ENCODE measurements at regions not wholly inside any gene's neighbourhood (a gene's known extent, or its start where the extent isn't known, plus 50 kb on each side); places are given as distances from the start of the nearest gene placed in this dataset.

DNA sequence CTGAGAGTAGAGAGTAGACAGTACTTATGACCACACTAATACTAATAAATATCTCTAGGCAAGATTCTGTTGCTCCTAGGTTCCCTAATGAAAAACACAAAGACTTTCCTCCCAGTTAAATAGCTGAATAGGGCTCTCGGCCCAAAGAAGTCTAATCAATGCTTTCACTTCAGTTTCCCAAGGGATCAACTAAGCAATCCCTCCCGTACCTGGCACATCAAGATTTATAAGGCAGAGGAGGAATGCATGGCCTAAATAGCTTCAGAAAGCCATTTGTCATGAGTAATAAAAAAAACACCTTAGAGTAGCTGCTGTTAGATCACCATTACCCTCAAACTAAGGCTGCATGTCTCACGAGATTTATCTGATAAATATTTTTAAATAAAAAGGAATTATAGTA is 56.8 kb upstream of the EXOC1L start:
- DNase-seq (ENCODE audit: low read depth) = no peak
- H3K4me3 ChIP-seq (ENCODE audit: low read depth, low read length) = no peak overlapping the region
- TF ChIP-seq, protein P1, sequence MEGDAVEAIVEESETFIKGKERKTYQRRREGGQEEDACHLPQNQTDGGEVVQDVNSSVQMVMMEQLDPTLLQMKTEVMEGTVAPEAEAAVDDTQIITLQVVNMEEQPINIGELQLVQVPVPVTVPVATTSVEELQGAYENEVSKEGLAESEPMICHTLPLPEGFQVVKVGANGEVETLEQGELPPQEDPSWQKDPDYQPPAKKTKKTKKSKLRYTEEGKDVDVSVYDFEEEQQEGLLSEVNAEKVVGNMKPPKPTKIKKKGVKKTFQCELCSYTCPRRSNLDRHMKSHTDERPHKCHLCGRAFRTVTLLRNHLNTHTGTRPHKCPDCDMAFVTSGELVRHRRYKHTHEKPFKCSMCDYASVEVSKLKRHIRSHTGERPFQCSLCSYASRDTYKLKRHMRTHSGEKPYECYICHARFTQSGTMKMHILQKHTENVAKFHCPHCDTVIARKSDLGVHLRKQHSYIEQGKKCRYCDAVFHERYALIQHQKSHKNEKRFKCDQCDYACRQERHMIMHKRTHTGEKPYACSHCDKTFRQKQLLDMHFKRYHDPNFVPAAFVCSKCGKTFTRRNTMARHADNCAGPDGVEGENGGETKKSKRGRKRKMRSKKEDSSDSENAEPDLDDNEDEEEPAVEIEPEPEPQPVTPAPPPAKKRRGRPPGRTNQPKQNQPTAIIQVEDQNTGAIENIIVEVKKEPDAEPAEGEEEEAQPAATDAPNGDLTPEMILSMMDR (IDR thresholded peaks at IDR 0.05; ENCODE audit: insufficient read depth, low read depth, low read length, missing control alignments) = no peak

DNA sequence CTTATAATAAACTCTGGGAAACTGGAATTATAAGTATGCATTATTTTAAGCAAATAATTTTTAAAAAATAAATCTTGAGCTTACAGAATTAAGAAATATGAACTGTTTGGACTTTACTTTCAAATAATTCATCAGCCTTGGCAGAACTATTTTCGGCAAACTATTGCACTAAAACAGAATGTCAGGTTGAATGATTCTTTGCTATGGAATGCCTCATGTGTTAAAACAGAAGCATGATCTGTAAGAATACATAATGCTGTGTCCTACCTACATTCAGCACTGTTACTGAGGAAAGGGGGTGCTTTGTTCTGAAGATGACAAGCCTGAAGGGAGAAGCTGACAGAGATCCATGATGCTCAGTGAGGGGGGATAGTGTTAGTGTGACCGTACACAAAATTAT is 55.6 kb upstream of the EXOC1L start:
- DNase-seq (ENCODE audit: low read depth) = no peak
- TF ChIP-seq, protein P1 (IDR thresholded peaks at IDR 0.05; ENCODE audit: insufficient read depth, low read depth, low read length, missing control alignments) = no peak
- no peak overlapping the region for H3K4me3 ChIP-seq (ENCODE audit: low read depth, low read length)

DNA sequence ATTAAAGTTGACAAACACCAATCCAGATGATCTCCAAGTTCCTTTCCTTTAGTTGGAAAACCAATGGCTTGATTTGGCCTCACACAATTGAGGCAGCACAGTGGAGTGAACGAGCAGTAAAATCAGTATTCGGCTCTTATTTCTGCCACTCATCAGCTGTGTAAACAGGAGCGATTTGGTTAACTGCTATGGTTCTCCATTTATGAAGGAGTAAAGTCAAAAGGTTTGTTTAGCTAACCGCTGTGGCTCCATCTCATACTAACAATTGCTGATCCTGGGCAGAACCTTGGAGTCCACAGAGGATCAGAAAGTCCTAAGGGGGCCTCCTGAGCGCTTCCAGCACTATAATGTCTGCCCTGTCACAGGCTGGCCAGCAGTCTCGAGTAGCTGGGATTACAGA is 54.5 kb upstream of the EXOC1L start:
- no peak overlapping the region for H3K4me3 ChIP-seq (ENCODE audit: low read depth, low read length)
- TF ChIP-seq, protein P1 (IDR thresholded peaks at IDR 0.05; ENCODE audit: insufficient read depth, low read depth, low read length, missing control alignments) = no peak
- DNase-seq (ENCODE audit: low read depth) = no peak

DNA sequence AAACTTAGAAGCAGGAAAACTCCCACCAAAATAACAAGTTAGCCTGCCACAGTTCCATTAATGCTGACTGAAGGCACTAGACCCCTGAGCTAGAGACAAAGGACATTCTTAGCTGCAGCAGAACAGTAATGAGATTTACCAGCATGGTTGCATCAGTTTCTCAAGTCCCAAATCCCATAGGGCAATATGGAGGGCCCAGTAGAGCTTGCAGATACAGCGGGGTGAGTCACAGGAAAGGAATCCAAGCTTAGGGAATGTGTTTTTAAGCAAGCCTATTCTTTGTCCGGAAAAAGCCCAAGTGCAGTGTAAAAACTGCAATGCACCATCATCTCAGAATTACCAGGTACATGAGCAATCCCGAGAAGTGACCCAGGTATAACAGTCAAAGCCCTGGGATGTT is 51.3 kb upstream of the EXOC1L start:
- TF ChIP-seq, protein P1 (IDR thresholded peaks at IDR 0.05; ENCODE audit: insufficient read depth, low read depth, low read length, missing control alignments) = no peak
- DNase-seq (ENCODE audit: low read depth) = no peak

More for the DNA sequence above, 51.3 kb upstream of the EXOC1L start:
- no peak overlapping the region for H3K4me3 ChIP-seq (ENCODE audit: low read depth, low read length)
